ENCODE measurements at regions not wholly inside any gene's neighbourhood (a gene's known extent, or its start where the extent isn't known, plus 50 kb on each side); places are given as distances from the start of the nearest gene placed in this dataset.

DNA sequence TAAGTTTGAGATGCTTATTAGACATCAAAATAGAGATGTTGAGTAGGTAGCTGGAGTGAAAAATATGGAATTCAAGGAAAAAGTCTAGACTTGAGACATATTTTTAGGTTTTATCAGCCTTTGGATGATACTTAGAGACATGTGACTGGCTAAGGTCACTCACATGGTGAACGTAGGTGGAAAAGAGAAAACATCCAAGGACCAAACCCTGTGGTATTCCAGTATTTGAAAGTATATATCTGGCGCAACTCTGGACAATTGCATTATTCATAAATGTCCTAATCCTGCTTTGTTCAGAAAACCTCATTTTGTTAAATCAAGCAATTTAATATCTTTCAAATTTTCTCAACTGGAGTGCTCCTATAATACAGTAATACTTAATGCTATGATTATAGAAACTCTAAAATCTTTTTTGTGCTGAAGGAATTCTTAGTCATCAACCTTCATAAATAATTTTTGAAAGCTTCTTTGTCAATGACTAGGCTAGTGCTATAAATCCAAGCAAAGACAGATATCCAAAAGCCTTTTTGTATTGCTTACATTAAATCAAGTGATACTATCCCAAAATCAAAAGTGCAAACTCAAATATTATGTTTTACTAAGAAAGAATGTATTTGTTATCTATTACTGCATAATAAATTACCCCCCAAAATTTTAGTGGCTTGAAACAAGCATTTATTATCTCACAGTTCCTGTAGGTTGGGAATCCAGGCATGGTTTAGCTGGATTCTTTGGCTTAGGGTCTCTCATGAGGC, 452.0 kb downstream of the ENC1 start:
- H3K4me3 ChIP-seq (ENCODE audit: low read length), result no peak overlapping the region
- TF ChIP-seq ZNF274 (IDR thresholded peaks at IDR 0.05; ENCODE audit: low read depth, low read length), result no peak

DNA sequence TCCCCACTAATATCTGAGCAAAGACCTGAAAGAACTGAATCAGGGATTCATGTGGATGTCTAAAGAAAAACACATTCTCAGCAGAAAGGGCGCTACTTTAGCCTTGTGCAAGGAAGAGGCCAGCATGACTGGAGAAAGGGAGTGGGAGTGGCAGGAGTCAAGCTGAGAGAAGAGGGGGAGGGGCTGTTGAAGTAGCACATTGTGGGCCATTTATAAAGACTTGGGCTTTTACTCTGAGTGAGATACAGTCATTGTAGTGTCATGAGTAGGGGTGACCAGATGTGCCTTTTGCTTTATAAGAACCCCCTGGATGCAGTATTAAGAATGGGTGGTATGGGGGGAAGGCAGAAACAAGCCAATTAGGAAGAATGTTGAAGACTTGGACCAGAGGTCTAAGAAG, 452.8 kb downstream of the ENC1 start:
- H3K4me3 ChIP-seq (ENCODE audit: low read length), result no peak overlapping the region
- no peak for TF ChIP-seq ZNF274 (IDR thresholded peaks at IDR 0.05; ENCODE audit: low read depth, low read length)

DNA sequence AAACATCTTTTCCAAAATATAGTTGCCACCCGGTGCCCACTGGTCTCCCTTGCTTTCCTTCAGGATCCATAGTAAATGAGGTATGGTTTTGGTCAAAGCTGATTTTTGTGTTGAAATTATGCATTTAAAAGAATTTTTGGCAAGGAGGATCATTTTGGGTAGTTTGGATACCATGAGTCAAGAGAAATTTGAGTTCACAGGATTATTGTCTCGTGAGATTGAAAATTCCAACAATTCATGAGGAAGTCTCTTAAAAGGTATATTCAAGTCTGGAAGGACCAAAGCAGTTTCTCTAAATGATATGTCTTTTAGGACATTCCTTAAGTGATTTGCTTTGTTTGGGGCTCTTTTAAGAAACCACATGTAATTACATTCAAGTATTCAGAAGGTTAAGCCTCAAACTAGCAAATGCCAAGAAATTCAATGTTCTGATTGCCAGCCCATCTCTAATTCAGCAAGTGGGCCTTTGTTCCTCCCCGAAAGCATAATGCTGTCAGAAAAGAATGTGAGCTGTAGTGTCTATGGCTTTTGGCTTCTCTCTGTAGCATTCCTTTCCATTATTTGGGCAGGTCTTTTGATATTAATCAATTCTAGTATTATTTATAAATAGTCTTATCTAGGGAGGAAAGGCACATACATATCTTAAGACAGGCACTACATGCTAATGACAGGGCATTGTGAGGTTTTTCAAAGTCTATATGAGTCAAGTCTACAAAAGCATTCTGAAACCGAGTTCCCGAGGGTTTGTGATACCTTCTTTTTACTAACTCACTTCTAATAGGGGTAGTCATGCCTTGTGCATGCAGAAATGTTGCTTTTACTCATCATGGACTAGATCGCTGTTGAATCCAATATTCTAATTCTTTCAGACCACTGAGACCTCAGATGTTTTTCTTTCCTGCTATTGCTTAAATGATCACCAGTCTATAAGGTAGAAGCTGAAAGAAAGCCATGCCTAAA, 453.9 kb downstream of the ENC1 start:
- no peak overlapping the region for H3K4me3 ChIP-seq (ENCODE audit: low read length)
- TF ChIP-seq ZNF274 (IDR thresholded peaks at IDR 0.05; ENCODE audit: low read depth, low read length), result no peak

DNA sequence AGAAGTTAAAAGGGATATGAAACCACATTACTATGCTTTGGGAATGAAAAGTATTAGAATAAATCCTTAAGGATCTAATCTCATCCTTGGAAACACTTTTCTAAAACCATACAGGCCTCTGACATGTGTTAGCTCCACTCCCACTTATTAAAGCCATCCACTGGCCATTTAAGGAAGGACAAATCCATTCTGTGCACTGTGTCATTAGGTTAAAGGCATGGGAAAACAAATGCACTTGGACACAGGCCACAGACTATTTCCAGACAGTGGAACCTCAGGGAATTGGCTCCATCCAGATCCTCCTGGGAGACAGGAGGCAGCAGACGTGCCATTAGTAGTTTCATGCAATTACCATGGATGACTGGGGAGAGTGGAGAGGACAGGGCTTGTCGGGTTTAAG, 454.9 kb downstream of the ENC1 start:
- no peak for TF ChIP-seq ZNF274 (IDR thresholded peaks at IDR 0.05; ENCODE audit: low read depth, low read length)

DNA sequence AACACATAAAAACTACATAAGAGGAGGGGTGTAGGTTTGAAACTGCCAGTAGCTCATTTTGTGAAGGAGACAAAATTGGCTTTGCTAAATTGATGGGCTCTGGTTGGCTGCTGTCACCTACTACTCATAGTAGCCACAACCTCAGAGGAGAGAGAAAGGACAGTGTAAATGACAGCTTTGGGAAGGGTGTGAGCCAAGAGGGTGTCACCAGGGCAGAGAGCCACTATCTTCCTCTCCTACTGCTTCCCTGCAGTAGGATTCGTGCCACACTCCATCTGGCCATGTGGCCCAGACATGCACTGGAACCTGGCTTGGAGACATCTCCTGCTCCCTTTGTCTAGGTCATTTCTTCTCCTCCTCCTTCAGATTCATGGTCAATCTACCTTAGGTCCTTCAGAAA, 455.9 kb downstream of the ENC1 start:
- no peak for TF ChIP-seq ZNF274 (IDR thresholded peaks at IDR 0.05; ENCODE audit: low read depth, low read length)

More for the DNA sequence above, 454.9 kb downstream of the ENC1 start:
- no peak overlapping the region for H3K4me3 ChIP-seq (ENCODE audit: low read length)

DNA sequence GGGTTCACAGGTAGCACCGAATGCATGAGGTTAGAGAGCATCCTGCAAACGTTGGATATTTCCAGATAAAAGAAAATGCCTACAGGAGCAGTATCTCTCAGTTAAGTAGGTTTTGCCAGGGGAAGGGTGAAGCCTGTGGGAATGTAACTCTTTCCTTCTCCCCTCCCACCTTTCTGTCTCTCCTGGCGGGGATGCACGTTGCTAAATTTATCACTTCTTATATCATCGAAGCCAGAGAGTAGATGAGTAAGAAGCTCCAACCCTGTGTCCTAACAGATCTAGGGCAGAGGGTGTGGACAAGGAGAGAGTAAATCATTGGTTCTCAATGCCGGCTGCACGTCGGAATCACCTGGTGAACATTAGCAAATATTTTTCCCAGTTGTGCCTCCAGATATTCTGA, 457.5 kb downstream of the ENC1 start:
- no peak for TF ChIP-seq ZNF274 (IDR thresholded peaks at IDR 0.05; ENCODE audit: low read depth, low read length)
- no peak overlapping the region for H3K4me3 ChIP-seq (ENCODE audit: low read length)

More for the DNA sequence above, 455.9 kb downstream of the ENC1 start:
- no peak overlapping the region for H3K4me3 ChIP-seq (ENCODE audit: low read length)

DNA sequence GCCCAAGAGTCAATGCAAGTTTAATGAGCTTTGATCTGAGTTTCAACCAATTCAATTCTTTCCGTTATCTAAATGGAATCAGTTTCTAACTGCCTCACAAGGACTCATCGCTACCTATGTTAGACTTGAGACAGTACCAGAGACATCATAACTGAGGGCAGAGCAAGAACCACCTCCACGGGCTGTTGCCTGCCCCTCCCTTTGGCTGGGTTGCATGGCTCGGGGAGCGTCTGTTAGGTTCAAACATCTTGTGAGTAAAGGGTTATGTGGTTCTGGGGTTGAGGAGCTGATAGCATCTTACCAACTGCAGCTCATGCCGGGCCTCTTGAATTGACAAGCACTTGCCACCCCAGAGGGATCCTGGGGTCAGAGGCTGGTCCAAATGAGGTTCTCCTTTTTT, 457.9 kb downstream of the ENC1 start:
- H3K4me3 ChIP-seq (ENCODE audit: low read length), result no peak overlapping the region
- TF ChIP-seq ZNF274 (IDR thresholded peaks at IDR 0.05; ENCODE audit: low read depth, low read length), result no peak

DNA sequence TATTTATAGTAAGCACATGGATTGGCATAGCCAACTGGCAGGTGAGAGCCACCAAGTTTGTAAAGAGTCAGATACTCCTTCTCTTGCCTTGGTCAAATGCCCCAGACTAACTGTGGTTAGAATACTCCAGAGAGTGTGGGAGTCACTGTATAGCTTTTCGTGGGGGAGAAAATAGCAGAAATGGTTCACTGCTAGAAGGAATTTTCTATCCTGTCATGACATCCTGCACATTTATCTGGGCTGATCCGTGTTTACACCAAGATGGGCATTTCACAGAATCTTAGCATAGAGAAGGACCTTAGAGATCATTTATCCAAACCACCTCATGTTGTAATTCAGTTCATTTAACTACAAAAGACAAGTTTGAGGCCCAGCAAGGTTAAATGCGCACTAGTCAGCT, 460.8 kb downstream of the ENC1 start:
- no peak overlapping the region for H3K4me3 ChIP-seq (ENCODE audit: low read length)
- TF ChIP-seq ZNF274 (IDR thresholded peaks at IDR 0.05; ENCODE audit: low read depth, low read length), result no peak

DNA sequence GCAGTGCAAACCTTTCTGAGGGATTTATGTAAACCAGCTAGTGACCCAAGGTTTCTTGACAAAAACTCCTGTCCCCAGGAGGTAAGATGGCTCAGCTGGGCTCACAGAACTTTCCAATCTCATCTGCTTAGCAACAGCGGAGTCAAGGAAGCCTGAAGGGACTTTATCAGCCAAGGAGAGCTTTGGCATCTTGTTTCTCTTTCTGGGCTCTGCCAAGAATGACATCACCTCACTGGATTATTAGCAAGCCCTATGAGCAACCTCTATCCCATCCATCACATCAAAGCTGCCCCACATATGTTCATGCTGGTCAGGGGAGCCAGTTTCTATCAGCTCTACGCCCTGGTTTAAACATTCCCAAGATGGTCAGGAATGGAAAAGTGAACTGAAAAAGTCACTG, 461.3 kb downstream of the ENC1 start:
- H3K4me3 ChIP-seq (ENCODE audit: low read length), result no peak overlapping the region
- TF ChIP-seq ZNF274 (IDR thresholded peaks at IDR 0.05; ENCODE audit: low read depth, low read length), result no peak

DNA sequence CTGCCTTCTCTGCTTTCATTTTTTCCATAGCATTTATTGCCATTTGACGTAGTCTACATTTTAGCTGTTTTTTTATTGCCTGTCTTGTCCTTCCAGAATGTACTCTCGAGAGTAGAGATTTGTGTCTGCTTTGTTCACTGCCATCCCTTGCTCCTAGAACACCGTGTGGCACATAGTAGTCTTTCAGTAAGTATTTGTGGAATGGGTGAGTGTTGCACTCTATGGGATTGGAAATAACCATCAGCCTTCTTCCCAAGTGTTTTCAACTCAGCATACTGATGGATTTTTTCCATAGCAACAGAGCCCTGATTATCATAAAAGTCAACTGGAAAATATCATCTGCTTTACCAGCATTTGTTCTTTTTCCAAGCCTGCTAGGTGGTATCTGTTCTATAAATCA, 462.6 kb downstream of the ENC1 start:
- TF ChIP-seq ZNF274 (IDR thresholded peaks at IDR 0.05; ENCODE audit: low read depth, low read length), result no peak
- H3K4me3 ChIP-seq (ENCODE audit: low read length), result no peak overlapping the region

DNA sequence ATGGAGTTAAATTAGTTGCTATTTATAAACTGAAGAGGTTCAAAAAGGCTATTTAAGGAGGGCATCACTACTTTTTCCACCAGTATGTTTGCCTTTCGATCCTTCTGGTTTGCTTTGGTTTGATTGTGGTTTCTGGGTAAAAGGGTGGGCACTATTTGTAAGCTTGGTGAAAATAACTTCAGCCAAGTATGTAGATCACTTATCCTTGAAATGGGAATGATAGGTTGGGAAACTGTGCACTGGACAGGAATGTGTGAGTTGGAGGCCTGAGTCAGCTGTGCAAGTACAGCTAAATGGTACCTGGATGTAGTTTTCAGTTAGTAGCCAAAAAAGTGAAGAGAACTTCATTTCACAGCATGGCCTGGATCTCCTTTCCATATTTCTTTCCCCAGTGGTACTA, 466.2 kb downstream of the ENC1 start:
- no peak overlapping the region for H3K4me3 ChIP-seq (ENCODE audit: low read length)

DNA sequence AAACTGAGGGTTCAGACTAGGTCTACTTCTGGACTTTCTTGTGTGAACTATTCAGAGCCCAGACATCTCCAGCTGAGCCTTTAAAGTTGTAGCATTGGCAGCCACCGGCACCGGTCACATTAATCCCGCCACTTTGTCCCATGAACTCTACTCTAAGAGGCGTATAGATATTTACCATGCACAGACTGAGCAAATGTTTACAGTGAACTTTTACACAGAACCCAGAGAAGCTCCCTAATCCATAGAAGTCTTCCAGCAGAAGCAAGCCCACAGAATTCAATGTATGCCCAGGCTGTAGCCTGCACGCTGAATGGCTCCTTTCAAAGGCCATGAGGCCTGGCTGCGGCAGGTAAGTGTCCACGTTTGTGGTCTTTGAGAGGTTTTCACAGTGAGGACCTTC, 466.9 kb downstream of the ENC1 start:
- no peak overlapping the region for H3K4me3 ChIP-seq (ENCODE audit: low read length)
- TF ChIP-seq ZNF274 (IDR thresholded peaks at IDR 0.05; ENCODE audit: low read depth, low read length), result no peak

More for the DNA sequence above, 466.2 kb downstream of the ENC1 start:
- TF ChIP-seq ZNF274 (IDR thresholded peaks at IDR 0.05; ENCODE audit: low read depth, low read length), result no peak

DNA sequence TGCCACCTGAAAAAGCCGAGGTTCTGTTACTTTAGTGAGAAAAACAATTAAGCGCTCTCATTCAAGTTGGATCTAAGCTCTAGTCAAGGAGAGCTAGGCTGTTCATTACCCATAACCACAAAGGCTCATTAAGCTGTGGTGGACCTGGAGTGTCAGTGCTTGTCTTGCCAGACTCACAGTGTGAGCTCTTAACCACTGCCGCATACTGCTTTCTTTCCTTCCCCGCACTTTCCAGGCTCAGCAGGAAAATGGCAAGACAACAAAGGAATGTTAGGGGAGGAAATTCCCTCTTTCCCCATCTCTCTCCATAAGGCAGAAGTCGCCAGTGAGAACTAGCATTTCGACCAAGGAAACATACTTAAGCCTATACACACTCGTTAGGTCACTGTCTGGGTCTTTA, 467.3 kb downstream of the ENC1 start:
- H3K4me3 ChIP-seq (ENCODE audit: low read length), result no peak overlapping the region
- no peak for TF ChIP-seq ZNF274 (IDR thresholded peaks at IDR 0.05; ENCODE audit: low read depth, low read length)

DNA sequence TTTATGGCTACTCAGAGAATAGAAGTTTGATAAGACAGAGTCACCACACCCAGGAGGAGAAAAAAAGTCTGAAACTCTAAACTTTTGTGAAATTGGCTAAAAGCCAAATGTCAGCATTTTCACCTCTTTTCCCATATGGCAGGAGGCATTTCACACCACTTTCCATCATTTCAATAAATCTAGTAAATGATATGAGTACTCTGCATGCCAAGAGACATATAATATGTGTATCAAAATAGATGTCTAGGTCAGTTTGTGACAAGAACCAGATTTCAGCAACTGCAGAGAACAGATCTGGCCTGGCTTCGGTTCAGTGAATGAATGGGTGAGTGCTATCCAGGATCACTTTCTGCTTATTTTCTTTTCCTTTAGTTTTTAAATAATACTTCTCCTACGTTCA, 470.8 kb downstream of the ENC1 start:
- no peak for TF ChIP-seq ZNF274 (IDR thresholded peaks at IDR 0.05; ENCODE audit: low read depth, low read length)
- no peak overlapping the region for H3K4me3 ChIP-seq (ENCODE audit: low read length)

DNA sequence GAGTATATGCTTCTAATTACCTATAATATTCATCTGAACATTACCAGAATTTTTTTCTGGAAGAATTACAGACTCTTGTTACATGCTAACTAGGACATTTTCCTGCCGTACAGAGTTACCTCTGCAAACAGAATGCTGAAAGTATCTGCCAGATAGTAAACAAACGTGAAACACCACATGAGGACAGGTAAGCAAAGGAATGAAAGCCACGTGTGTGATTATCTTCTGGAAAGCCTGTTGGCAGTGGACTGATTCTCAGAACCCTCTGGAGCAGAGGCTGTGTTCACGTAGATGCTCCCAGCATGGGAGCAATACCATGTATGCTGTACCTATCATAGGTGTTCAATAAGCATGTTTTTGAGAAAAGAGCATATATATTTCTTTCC, 472.6 kb downstream of the ENC1 start:
- TF ChIP-seq ZNF274 (IDR thresholded peaks at IDR 0.05; ENCODE audit: low read depth, low read length), result no peak
- no peak overlapping the region for H3K4me3 ChIP-seq (ENCODE audit: low read length)
